GM19025 (cell line): ENCODE measurements at regions not wholly inside any gene's neighbourhood (a gene's known extent, or its start where the extent isn't known, plus 50 kb on each side); places are given as distances from the start of the nearest gene placed in this dataset.
A peak's percentile ranks its signal among the peaks of the same experiment; 100 is the strongest.
"Not testable (repeated sequence)": the region's sequence is repeated elsewhere in the genome, so short reads cannot be mapped to it uniquely, and the experiment has no call there.

Experiments used
- ATAC-seq: cut with Tn5 transposase; IDR thresholded peaks from one replicate; pipeline ENCODE4 v1.9.1; 2021; ENCODE audit warnings: mild to moderate bottlenecking, low read depth, moderate library complexity; ENCODE audit not compliant: unreplicated experiment

- ATAC-seq, result no peak
Measured at GRCh38 chr6:169145496-169145895, 108.2 kb downstream of the THBS2 start.

- ATAC-seq, result no peak
Measured at GRCh38 chr6:169144356-169144755, 109.3 kb downstream of the THBS2 start.

DNA sequence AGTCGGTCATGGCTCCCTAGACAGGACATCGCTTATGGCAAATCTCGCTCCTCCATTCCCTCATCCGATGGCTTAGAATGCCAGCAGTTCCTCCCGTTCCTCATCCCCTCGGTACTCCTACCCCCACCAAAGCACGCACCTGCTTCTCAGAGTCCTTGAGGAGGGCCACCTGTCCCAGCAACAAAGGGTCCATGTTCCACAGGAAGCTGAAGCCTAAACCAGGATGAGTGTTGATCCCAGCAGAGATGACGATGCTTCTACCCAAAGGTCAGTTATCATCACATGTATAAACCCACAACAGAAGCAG lies 111.2 kb downstream of the THBS2 start:
- no peak for ATAC-seq

- ATAC-seq, result no peak
Measured at GRCh38 chr6:169141671-169142537, 111.7 kb downstream of the THBS2 start.

DNA sequence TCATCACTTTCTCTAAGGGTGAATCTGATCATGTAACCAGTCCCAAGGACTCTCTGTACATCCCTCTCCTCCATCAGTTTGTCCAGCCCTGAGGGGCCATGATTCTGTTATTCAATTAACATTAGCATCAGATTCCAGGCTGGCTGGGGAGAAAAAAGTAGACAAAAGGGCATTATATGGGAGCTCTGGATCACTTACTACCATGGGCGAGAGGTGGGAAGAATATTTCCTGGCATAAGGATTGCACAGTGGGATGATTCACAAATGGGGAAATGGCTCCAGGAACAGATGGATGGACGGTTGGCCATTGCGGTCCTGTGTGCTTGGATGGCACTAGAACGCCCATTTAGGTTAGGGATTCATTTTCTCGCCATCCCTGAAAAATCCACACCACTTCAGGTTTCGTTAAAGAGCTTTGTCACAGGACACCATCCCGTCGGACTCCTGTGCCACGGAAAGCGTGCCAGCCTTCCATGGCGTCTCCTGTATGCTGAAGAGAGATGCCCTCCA lies 112.6 kb downstream of the THBS2 start:
- no peak for ATAC-seq

- ATAC-seq, result no peak
Measured at GRCh38 chr6:169139179-169139971, 114.3 kb downstream of the THBS2 start.

DNA sequence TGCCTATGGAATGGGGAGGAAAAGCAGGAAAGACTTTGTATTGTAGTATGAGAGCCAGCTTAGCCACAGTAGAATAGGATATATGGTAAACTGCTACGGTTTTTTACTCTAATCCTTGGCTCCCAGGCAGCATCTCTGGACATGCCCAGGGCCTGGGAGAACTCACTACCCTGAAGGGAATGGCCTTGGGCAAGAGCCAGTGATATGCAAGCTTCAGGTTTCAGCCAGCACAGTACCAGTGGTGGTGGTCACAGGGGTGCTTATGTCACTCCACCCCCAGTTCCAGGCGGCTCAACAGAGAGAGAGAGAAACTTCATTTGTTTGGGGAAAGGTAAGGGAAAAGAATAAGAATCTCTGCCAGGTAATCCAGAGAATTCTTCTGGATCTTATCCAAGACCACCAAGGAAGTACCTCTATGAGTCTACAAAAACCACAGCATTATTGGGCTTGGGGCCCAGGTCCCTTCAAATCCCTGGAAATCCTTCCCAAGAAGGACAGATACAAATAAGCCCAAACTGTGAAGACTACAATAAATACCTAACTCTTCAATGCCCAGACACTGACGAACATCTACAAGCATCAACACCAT lies 121.2 kb downstream of the THBS2 start:
- no peak for ATAC-seq

DNA sequence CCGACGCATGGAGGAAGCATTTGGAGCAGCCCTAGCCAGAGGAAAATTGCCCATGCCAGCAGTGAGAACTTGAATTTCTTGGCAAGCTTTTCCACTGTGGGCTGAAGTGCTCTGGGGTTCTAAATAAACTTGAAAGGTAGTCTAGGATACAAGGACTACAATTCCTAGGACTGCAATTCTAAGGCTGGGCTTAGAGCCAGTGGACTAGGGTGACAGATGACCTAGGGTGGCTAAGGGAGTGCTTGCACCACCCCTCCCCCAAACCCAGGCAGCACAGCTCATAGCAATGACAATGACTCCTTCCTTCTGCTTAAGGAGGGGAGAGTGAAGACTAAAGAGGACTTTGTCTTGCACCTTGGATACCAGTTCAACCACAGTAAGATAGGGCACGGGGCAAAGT lies 122.3 kb downstream of the THBS2 start:
- no peak for ATAC-seq

DNA sequence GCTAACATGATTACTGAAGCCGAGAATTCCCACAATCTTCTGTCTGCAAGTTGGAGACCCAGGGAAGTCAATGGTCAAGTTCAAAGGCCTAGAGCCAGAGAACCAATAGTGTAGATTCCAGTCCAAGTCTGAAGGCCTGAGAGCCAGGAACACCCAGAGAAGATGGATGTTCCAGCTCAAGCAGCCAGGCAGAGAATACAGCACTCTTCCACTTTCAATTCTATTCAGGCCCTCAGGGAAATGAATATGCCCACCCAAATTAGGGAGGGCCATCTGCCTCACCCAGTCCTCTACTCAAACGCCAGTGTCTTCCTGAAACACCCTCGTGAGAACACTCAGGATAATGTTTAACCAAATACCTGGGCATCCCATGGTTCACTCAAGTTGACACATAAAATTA lies 123.5 kb downstream of the THBS2 start:
- ATAC-seq, result no peak

DNA sequence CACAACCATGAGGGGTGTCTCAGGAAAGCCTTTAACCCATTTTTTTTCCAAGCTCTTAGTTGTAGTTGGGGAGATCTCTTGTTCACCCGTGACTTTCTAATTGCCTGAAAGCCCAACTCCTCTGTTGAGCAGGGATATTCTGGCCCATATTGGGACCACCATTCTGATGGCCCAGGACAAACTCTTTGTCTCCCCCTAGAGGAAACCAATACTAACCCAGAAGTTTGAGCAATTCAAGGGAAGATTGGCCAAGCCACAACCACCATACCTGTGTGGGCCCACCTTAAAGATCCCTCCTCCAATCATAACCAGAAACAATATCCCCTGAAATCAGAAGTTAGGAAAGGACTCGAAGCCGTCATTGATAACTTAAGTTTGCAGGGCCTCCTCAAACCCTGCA lies 132.6 kb downstream of the THBS2 start:
- no peak for ATAC-seq

DNA sequence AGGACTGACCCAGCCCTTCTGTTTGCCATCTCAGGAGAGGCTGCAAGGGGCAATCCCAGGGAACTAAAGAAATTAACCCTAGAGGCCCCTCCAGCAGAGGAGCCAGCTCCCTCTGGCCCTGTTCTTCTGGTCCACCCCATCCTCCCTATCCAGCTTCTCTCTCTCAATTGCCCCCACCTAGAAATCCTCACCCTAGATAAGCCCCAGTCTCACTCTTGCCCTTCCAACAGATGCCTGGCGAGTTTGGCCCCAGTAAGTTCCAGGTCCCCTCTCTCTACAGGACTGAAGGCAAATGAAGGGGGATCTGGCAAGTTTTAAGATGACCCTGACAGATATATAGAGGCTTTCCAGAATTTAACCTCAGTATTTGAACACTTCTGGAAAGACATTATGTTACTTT lies 134.0 kb downstream of the THBS2 start:
- no peak for ATAC-seq

DNA sequence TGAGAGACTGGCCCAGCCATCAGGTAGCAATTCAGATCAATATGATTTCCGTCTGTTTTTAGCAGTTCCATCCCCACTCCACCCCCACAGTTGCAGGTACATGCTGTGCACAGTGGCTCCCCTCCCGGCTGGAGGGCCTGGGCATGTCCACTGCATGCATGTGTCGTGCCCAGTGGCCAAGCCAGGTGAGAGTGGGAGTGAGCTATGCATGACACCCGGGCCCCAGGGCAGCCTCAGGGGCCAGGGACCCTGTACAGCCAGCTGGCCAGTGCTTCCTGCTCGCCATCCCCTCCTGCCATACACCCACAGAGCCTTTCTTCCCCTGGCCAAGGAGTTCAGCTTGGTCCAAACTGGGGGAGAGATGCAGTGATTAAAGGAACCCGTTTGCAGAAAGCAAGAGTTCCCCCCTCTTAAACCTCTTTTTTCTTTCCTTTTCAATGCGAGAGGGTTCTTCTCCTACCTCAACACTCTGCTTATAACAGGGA lies 135.3 kb downstream of the THBS2 start:
- ATAC-seq, result no peak

GRCh38 chr6:169117663-169118062 lies 136.0 kb downstream of the THBS2 start:
- ATAC-seq, result no peak

DNA sequence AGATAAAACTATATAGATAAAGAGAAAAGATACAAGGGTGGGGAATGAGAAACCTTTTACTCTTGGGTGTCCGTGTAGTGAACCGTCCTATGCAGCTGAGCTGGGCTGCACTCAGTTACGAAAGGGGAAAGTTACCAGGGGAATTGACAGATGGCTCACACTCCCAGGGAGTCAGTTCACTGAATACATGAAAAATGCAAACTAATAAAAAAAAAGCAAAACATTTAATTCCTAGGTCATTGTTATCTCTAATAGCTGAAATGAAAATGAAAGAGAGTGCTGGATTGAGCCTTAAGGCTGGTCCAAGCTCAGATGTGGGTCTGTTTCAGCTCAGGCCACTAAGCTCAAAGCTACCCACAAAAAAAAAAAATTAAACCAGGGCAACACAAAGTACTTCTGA lies 138.0 kb downstream of the THBS2 start:
- ATAC-seq, result no peak

DNA sequence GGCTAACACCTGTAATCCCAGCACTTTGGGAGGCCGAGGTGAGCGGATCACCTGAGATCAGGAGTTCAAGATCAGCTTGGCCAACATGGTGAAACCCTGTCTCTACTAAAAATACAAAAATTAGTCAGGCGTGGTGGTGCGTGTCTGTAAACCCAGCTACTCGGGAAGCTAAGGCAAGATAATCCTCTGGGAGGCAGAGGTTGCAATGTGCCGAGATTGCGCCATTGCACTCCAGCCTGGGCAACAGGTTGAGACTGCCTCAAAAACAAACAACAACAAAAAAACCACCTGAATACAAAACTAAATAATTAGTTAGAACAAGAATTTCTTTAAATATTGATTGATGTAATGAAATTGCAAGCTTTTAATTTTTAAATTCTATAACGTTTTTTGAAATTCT lies 139.0 kb downstream of the THBS2 start:
- not testable (repeated sequence) for ATAC-seq

DNA sequence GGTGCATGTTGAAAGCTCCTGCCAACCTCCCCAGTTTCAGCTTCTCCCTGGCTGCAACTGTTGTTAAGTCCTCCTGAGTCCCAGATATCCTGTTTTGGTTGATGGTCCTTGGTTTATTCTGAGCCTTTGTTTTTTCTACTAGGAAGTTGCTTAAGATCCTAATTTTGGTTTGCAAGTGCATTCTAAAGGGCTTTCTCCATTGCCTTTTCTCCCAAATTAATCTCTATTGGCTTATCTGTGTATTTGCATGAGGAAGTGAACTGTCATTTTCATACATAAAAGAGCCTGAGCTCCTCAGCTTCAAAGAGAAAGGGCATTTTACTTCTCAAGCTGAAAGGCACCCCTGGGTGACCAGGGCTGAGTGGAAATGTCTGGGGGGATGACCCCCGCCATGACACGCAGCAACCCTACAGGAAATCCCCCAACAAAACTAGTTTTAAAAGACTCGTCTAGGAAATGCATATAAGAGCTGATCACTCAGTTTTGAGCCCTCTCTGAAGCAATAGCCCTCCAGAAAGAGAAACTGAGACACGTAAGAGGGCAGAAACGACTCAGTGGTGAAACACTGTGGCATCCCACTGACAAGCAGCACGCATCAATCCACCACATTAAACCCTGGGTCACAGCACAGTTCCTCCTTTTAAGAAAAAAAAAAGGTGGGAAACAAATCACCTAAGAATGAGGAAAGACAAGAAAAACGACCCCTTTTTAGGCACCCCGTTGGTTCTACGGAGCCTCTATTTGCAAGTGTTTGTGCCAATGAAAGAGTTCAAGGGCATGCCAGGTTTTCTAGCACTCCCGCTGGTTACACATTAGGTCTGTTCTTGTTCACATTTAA lies 140.9 kb downstream of the THBS2 start:
- peak; percentile 81 for ATAC-seq

GRCh38 chr6:169111203-169111602 lies 142.4 kb downstream of the THBS2 start:
- ATAC-seq, result no peak

GRCh38 chr6:169109411-169110220 lies 144.0 kb downstream of the THBS2 start:
- ATAC-seq, result no peak

DNA sequence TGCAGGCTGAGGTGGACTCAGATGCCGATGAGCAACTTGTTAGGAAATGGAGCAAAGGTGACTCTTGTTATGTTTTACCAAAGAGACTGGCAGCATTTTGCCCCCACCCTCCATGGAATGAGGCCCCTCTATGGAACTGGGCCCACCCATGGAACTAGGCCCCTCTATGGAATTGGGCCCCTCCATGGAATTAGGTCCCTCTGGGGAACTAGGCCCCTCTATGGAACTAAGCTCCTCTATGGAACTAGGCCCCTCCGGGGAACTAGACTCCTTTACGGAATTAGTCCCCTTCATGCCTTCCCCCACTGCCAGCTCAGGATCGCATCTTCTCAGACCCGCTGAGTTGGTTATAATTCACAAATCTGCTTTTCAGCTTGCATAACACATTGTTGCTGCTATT lies 144.9 kb downstream of the THBS2 start:
- ATAC-seq, result no peak

DNA sequence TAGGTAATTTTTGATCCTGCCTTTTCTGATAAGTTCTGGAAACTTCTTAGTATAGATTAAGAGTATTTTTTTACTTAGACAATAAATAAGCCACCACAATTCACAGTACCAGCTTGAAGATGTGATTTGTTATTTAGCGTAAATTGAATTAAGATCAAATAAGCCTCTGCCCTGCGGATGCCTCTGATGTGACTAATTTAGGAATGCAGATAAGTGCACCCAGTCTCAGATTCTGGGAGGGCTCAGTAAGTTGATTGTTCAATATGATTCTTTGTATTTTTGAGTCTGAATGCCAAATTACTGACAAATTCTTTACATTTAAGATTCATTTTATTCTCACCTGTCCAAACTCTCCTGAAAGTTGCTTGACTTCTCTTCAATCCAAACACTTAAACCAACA lies 147.5 kb downstream of the THBS2 start:
- ATAC-seq, result no peak
